ENCODE measurements at regions not wholly inside any gene's neighbourhood (a gene's known extent, or its start where the extent isn't known, plus 50 kb on each side); places are given as distances from the start of the nearest gene placed in this dataset.

- no peak for TF ChIP-seq GATA2 (IDR thresholded peaks at IDR 0.05; ENCODE audit: low read depth, low read length)
- TF ChIP-seq GATA3 (IDR thresholded peaks at IDR 0.05; ENCODE audit: low read depth, low read length), result no peak
Measured at GRCh38 chr5:56345352-56345751, 112.2 kb upstream of the ANKRD55 start.

DNA sequence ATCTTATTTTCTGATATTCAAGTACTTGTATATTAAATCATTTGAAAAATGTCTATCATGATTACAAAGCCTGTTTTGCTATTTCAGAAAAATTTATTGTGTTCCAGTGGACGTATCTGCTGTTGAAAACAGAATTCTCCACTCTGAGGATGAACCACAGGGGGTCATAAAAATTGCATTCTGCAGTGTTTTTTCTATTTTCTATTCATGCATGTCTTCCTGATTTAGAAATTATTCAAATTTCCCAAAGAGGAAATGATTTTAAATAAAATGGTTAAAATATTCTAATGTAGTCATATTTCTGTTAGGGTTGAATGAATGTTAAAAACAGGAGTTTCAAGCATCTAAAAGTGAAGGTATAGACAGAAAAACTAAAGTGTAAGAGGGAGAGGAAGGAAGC is 111.5 kb upstream of the ANKRD55 start:
- TF ChIP-seq GATA3 (IDR thresholded peaks at IDR 0.05; ENCODE audit: low read depth, low read length) (no peak), GATA2 (IDR thresholded peaks at IDR 0.05; ENCODE audit: low read depth, low read length) (no peak)

GRCh38 chr5:56343988-56344387 is 110.9 kb upstream of the ANKRD55 start:
- TF ChIP-seq GATA2 (IDR thresholded peaks at IDR 0.05; ENCODE audit: low read depth, low read length), result no peak
- TF ChIP-seq GATA3 (IDR thresholded peaks at IDR 0.05; ENCODE audit: low read depth, low read length), result no peak

- TF ChIP-seq GATA3 (IDR thresholded peaks at IDR 0.05; ENCODE audit: low read depth, low read length) (no peak), GATA2 (IDR thresholded peaks at IDR 0.05; ENCODE audit: low read depth, low read length) (no peak)
Measured at GRCh38 chr5:56342616-56343015, 109.5 kb upstream of the ANKRD55 start.

GRCh38 chr5:56340196-56340980 is 107.3 kb upstream of the ANKRD55 start:
- TF ChIP-seq GATA3 (IDR thresholded peaks at IDR 0.05; ENCODE audit: low read depth, low read length) (no peak), GATA2 (IDR thresholded peaks at IDR 0.05; ENCODE audit: low read depth, low read length) (no peak)

- TF ChIP-seq GATA3 (IDR thresholded peaks at IDR 0.05; ENCODE audit: low read depth, low read length), result no peak
- no peak for TF ChIP-seq GATA2 (IDR thresholded peaks at IDR 0.05; ENCODE audit: low read depth, low read length)
Measured at GRCh38 chr5:56339732-56340131, 106.6 kb upstream of the ANKRD55 start.

GRCh38 chr5:56337715-56338319 is 104.7 kb upstream of the ANKRD55 start:
- TF ChIP-seq GATA3 (IDR thresholded peaks at IDR 0.05; ENCODE audit: low read depth, low read length) (no peak), GATA2 (IDR thresholded peaks at IDR 0.05; ENCODE audit: low read depth, low read length) (no peak)

DNA sequence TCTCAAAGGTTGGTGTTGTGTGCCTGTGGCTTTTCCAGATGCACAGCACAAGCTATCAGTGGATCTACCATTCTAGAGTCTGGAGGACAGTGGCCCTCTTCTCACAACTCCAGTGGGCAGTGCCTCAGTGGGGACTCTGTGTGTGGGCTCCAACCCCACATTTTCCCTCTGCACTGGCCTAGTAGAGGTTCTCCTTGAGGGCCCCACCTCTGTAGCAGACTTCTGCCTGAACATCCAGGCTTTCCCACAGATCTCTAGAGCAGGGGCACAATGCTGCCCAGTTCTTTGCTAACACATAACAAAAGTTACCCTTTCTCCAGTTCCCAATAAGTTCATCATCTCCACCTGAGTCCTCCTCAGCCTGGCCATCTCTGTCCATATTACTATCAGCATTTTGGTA is 102.1 kb upstream of the ANKRD55 start:
- TF ChIP-seq GATA3 (IDR thresholded peaks at IDR 0.05; ENCODE audit: low read depth, low read length), result no peak
- TF ChIP-seq GATA2 (IDR thresholded peaks at IDR 0.05; ENCODE audit: low read depth, low read length), result no peak

- TF ChIP-seq GATA3 (IDR thresholded peaks at IDR 0.05; ENCODE audit: low read depth, low read length) (no peak), GATA2 (IDR thresholded peaks at IDR 0.05; ENCODE audit: low read depth, low read length) (no peak)
Measured at GRCh38 chr5:56330806-56331205, 97.7 kb upstream of the ANKRD55 start.

- TF ChIP-seq GATA3 (IDR thresholded peaks at IDR 0.05; ENCODE audit: low read depth, low read length) (no peak), GATA2 (IDR thresholded peaks at IDR 0.05; ENCODE audit: low read depth, low read length) (no peak)
Measured at GRCh38 chr5:56330167-56330566, 97.0 kb upstream of the ANKRD55 start.

DNA sequence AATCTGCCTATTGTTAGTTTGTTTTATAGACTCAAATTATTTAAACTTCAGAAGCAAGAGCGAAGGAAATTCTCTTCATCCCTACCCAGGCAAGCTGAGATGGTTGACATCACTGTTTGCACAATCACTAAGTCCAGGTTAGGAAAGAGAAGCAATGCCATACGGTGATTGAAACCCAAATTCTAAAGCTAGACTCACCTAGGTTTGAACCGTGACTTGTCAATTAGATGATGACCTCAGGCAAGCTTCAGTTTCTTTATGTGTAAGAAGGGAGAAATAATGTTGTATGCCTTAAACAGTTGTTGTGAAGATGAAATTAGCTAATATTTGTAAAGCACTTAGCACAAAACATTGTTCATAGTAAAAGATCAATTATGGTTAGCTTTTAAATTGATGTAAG is 96.5 kb upstream of the ANKRD55 start:
- no peak for TF ChIP-seq GATA3 (IDR thresholded peaks at IDR 0.05; ENCODE audit: low read depth, low read length)
- no peak for TF ChIP-seq GATA2 (IDR thresholded peaks at IDR 0.05; ENCODE audit: low read depth, low read length)

GRCh38 chr5:56328753-56329560 is 95.8 kb upstream of the ANKRD55 start:
- TF ChIP-seq GATA2 (IDR thresholded peaks at IDR 0.05; ENCODE audit: low read depth, low read length), result no peak
- TF ChIP-seq GATA3 (IDR thresholded peaks at IDR 0.05; ENCODE audit: low read depth, low read length), result no peak

DNA sequence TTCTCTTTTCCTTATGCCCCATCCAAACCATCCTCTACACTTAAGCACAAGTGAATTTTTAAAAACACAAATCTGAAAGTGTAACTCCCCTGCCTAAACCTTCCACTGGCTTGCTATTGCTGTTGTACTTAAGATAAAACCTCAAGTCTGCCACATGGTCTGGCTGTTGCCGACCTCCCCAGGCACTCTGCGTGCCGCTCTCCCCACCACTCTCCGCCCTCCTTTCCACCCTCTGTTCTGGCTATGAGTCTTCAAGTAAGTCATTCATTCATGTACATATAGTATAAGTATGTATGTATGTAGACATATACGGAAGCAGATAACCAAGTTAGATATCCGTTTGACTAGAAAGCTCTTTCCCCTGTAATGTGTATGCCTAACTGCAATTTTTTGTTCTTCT is 94.7 kb upstream of the ANKRD55 start:
- TF ChIP-seq GATA3 (IDR thresholded peaks at IDR 0.05; ENCODE audit: low read depth, low read length) (no peak), GATA2 (IDR thresholded peaks at IDR 0.05; ENCODE audit: low read depth, low read length) (no peak)

GRCh38 chr5:56326770-56327169 is 93.6 kb upstream of the ANKRD55 start:
- TF ChIP-seq GATA2 (IDR thresholded peaks at IDR 0.05; ENCODE audit: low read depth, low read length), result no peak

GRCh38 chr5:56326116-56326515 is 93.0 kb upstream of the ANKRD55 start:
- TF ChIP-seq GATA2 (IDR thresholded peaks at IDR 0.05; ENCODE audit: low read depth, low read length) (peak; percentile 54; the same call in 1 of the 2 replicates), GATA3 (IDR thresholded peaks at IDR 0.05; ENCODE audit: low read depth, low read length) (no peak; the same call in 1 of the 2 replicates)

Measured in SH-SY5Y (cell line).